CD4-positive, alpha-beta T cell treated with Interleukin-6 at 100 ng/mL for 8 hours (primary cell): ENCODE measurements at regions not wholly inside any gene's neighbourhood (a gene's known extent, or its start where the extent isn't known, plus 50 kb on each side); places are given as distances from the start of the nearest gene placed in this dataset.
"Not testable (repeated sequence)": the region's sequence is repeated elsewhere in the genome, so short reads cannot be mapped to it uniquely, and the experiment has no call there.

Source experiments
- DNase-seq: peaks from one replicate; pipeline ENCODE4 v3.0.0-alpha.2; 2020; ENCODE audit warnings: mixed read lengths, low spot score

- DNase-seq: no peak
These were observed 797.6 kb upstream of the TMEM132C start for GRCh38 chr12:127469331-127469730.

DNA sequence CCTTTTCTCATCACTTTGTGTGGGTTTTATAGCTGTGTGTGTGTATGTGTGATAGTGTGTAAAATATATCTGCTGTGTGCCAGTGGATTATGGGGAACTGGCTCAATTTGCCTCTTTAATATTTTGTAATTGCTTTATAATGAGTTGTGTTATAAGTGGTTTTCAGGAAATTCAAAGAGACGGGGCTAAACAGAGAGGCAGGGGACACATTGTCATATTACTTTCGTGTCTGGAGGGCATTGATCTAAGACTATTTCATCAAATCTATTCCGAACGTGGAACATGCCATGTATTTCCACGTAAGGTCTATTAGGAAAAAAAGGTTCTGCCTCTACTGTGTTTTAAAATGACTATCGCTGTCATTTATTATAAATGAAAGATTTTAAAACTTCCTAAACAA lies 793.2 kb upstream of the TMEM132C start:
- no peak for DNase-seq

DNA sequence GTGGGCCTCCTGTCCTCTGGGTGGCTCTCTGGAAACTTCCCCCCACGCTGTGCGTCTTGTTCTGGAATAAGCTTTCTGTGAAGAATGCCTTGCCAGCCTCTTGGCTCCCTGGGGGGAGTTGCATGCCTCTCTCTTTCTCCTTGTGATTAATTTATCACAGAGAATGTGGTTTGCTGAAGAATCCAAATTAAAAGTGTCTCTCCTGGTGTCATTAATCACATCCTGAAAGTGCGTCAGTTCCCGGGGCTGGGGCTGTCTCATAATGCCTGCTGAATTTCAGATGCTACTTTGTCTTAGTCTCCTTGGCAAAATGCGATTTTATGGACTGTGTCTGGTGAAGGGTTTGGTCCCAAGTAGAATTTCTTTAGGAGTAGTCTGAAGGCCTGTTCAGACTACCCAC lies 787.7 kb upstream of the TMEM132C start:
- DNase-seq: no peak

DNA sequence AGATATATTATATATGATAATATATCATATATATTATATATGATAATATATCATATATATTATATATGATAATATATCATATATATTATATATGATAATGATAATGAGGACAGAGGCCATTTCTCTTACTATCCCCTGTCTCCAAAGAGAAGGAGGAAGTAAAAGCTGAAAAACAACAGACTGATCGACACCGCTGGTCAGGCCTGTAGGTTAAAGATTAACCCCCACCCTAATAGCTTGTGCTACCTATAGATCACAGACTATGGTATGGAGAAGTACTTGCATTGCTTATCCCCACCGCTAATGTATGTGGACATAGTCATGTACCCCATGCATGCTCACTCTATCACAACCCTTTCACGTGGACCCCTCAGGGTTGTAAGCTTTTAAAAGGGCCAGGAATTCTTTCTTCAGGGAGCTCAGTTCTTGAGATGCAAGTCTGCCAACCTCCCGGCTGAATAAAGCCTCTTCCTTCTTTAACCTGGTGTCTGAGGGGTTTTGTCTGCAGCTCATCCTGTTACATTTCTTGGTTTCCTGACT lies 786.1 kb upstream of the TMEM132C start:
- DNase-seq: no peak

DNA sequence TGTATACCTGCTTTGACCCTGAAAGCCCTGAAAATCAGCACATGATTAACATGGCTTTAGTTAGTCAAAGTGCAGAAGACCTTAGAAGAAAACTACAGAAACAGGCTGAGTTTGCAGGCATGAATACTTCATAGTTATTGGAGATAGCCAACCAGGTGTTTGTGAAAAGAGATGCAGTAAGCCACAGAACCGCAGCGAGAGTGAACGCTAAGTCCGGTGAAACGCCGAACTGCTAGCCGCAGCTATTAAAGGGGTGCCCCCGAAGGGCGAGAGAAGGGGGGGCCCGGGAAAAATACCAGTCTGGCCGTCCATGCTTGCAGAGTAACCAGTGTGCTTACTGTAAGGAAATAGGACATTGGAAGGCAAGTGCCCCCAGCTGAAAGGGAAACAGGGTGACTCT lies 784.0 kb upstream of the TMEM132C start:
- no peak for DNase-seq

- DNase-seq: no peak
These were observed 781.4 kb upstream of the TMEM132C start for GRCh38 chr12:127485528-127485927.

DNA sequence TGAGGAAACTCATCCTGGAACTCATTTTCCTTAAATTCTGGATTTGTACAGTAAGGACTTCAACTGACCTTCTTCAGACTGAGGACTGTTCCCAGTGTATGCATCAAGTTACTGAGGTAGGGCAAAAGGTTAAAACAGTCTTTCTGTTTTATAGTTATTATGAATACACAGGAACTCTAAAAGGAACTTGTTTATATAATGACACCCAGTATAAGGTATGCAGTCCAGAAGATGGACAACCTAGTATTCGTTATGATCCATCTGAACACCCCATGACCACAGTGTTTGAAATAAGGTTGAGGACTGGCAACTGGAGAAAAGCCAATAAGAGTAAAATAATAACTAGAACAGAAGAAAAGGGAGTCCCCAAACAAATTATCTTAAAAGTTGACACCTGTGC lies 779.9 kb upstream of the TMEM132C start:
- DNase-seq: no peak

DNA sequence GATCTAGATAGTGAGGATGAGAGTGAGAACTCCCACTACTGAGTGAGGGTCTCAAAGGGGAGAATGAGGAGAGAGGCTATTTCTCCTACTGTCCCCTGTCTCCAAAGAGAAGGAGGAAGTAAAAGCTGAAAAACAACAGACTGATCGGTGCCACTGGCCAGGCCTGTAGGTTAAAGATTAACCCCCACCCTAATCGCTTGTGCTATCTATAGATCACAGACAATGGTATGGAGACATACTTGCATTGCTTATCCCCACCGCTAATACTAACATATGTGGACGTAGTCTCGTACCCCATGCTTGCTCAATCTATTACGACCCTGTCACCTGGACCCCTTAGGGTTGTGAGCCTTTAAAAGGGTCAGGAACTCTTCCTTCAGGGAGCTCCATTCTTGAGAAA lies 777.9 kb upstream of the TMEM132C start:
- DNase-seq: no peak

- no peak for DNase-seq
These were observed 771.7 kb upstream of the TMEM132C start for GRCh38 chr12:127494961-127495915.

- DNase-seq: no peak
These were observed 770.7 kb upstream of the TMEM132C start for GRCh38 chr12:127496255-127496654.

DNA sequence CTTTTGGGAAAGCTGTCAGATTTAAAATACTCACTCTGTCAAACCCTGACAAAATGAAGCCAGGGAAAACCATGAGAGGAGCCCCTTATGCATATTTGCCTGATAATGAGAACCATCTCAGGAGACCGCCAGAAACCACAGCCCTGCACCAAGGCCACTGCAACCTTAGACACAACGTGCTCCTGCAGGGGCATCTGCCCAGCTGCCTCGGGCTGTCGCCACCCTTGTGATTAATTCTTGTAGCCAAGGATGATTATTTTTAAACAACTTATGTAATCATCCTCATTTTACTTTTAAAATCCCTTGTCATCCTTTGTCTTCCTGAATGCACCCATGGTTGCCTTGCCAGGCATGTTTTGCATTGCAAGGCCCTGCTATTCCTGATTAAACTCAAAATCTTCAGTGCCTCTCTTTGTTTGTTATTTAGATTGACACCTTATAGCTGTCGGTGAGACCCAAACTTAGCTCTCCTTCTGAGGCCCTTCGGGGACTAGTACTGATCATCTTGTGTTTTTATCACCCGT lies 766.4 kb upstream of the TMEM132C start:
- DNase-seq: no peak

GRCh38 chr12:127501916-127502315 lies 765.1 kb upstream of the TMEM132C start:
- DNase-seq: no peak

DNA sequence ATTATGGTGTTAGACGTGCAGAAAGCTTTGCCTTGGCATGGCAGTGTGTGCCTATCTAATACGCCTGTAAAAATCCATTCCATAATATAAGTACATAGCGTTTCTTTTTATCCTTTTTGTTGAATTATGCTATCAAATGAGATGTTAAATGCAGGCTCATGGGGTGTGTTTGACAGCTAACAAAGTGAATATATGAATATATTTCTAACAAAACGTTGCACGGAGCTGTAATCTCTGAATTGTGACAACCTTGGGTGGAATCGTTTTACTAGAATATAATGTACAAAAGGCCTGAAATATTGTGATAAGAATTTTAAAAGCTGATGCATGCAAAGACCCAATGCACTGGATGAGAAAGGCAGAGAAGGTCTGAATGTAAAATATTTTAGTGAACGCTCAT lies 763.7 kb upstream of the TMEM132C start:
- no peak for DNase-seq

GRCh38 chr12:127503996-127504395 lies 763.0 kb upstream of the TMEM132C start:
- not testable (repeated sequence) for DNase-seq

GRCh38 chr12:127504874-127505273 lies 762.1 kb upstream of the TMEM132C start:
- DNase-seq: no peak

DNA sequence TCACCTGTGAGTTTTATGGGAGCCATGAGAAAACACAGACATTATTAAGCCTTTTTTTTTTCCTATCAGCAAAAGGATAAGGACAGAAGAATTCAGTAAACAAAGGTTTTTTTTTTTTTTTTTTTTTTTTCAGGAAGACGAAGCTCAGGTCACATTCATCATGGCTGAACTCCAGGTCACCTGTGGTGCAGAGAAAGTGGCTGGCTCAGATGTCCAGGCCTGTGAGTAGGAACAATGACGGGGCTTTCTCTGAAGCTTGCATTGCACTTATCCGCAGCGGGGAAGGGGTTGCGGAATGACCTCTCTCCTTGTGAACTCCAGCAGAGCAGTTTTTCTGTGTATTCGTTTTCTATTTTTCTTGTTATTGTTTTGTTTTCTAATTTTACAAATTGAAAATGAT lies 759.6 kb upstream of the TMEM132C start:
- DNase-seq: no peak

DNA sequence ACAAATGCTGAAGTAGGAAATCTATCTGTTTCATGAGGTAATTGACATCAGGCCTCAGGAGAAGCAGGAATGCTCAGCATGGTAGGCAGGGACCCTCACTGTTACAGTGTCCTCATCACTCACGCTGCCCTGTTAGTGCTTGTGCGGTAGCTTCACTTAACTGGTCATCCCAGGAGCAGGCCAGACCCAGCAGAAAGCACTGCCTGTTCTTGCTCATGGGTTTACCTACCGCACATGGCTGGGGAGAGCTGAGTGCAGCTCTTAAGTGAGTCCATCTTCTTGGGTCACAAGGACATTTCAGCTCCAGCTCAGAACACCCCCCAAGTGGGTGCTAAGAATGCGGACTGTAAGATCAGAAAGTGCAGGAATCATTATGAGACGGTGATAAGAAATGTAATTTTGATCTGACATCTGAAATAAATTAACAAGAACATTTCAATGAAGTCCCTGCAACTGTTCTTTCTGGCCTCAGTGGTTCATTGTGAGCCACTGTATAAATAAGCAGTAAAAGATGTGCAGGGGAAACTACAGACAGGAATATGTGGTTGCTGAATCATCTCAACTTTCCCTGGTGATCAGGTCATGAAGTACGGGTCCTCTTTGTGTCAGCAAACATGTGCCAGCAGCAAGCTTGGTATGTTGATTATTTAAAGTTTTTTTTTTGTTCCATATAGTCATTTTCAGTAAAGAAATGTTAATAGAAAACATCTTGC lies 757.7 kb upstream of the TMEM132C start:
- no peak for DNase-seq

GRCh38 chr12:127515941-127516340 lies 751.0 kb upstream of the TMEM132C start:
- DNase-seq: no peak

GRCh38 chr12:127516467-127516866 lies 750.5 kb upstream of the TMEM132C start:
- DNase-seq: no peak

GRCh38 chr12:127519779-127520178 lies 747.2 kb upstream of the TMEM132C start:
- no peak for DNase-seq

DNA sequence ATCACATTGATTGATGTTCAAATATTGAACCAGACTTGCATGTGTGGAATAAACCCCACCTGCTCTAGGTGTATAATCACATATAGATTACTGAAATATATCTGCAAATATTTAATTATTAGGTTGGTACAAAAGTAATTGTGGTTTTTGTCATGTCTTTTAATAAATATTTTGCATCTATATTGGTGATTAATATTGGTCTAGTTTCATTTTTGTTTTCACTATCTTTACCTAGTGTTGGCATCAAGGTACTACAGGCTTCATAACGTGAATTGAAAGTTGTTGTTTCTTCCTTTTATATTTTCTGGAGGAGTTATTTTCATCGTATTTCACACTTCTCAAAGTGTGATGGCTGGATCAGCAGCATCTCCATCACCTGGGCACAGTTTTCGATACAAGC lies 740.0 kb upstream of the TMEM132C start:
- no peak for DNase-seq

DNA sequence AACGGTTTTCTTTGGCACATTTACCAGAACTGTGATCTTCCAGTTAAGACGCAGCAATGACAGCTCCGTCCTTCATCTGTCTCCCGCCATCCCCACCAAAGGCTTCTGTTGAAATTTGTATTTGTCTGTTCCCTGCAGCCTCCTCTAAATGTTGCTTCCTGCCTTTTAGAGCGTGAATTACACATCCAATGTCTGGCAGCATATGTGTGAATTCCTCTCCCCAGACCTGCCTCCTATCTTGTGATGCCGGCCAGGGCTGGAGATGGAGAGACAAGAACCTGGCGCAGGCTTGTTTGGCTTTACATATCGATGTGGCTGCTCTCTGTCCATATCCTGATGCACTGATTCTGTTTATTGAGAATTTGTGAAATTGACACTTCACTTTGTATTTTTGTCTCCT lies 738.4 kb upstream of the TMEM132C start:
- no peak for DNase-seq

- no peak for DNase-seq
These were observed 735.4 kb upstream of the TMEM132C start for GRCh38 chr12:127531542-127531941.
